GM20431 (cell line): ENCODE measurements at regions not wholly inside any gene's neighbourhood (a gene's known extent, or its start where the extent isn't known, plus 50 kb on each side); places are given as distances from the start of the nearest gene placed in this dataset.

Source experiments
- in situ Hi-C: fragments of 300-500 bp; cut with MseI, MboI; formaldehyde crosslinking; loops from one replicate; pipeline ENCODE4 v1.15.0; 2020; ENCODE audit warnings: low sequenced_read_pairs; ENCODE audit not compliant: unreplicated experiment

GRCh38 chr11:19392321-19392720 is 151.6 kb upstream of the E2F8 start:
- in situ Hi-C loops, result no loop called here

GRCh38 chr11:19391652-19392051 is 150.9 kb upstream of the E2F8 start:
- in situ Hi-C loops, result no loop called here

GRCh38 chr11:19391026-19391425 is 150.3 kb upstream of the E2F8 start:
- in situ Hi-C loops, result no loop called here

- in situ Hi-C loops, result no loop called here
Measured at GRCh38 chr11:19389787-19390303, 149.1 kb upstream of the E2F8 start.

GRCh38 chr11:19382131-19382611 is 141.4 kb upstream of the E2F8 start:
- in situ Hi-C loops, result no loop called here

- in situ Hi-C loops, result no loop called here
Measured at GRCh38 chr11:19380375-19380774, 139.6 kb upstream of the E2F8 start.

GRCh38 chr11:19379465-19379864 is 138.7 kb upstream of the E2F8 start:
- in situ Hi-C loops, result no loop called here

- in situ Hi-C loops, result no loop called here
Measured at GRCh38 chr11:19378814-19379213, 138.1 kb upstream of the E2F8 start.

GRCh38 chr11:19377881-19378280 is 137.1 kb upstream of the E2F8 start:
- in situ Hi-C loops, result no loop called here

GRCh38 chr11:19375440-19375839 is 134.7 kb upstream of the E2F8 start:
- in situ Hi-C loops, result no loop called here

- in situ Hi-C loops, result no loop called here
Measured at GRCh38 chr11:19374151-19374569, 133.4 kb upstream of the E2F8 start.

- in situ Hi-C loops, result no loop called here
Measured at GRCh38 chr11:19372381-19372780, 131.6 kb upstream of the E2F8 start.

GRCh38 chr11:19370100-19370861 is 129.5 kb upstream of the E2F8 start:
- in situ Hi-C loops, result no loop called here

- in situ Hi-C loops, result no loop called here
Measured at GRCh38 chr11:19368726-19369375, 128.1 kb upstream of the E2F8 start.

GRCh38 chr11:19366992-19367709 is 126.4 kb upstream of the E2F8 start:
- in situ Hi-C loops, result no loop called here

- in situ Hi-C loops, result no loop called here
Measured at GRCh38 chr11:19365743-19366410, 125.1 kb upstream of the E2F8 start.

GRCh38 chr11:19359221-19360000 is 118.7 kb upstream of the E2F8 start:
- in situ Hi-C loops, result no loop called here

- in situ Hi-C loops, result no loop called here
Measured at GRCh38 chr11:19357943-19358342, 117.2 kb upstream of the E2F8 start.

- in situ Hi-C loops, result no loop called here
Measured at GRCh38 chr11:19355601-19356000, 114.9 kb upstream of the E2F8 start.
